OCI-LY7 (cell line): ENCODE measurements at regions not wholly inside any gene's neighbourhood (a gene's known extent, or its start where the extent isn't known, plus 50 kb on each side); places are given as distances from the start of the nearest gene placed in this dataset.

Experiments used
- BruUV-seq: library from RNA; stranded (reverse); fragments of 400-500 nt; replicated peaks from 2 replicates; lab custom pipeline; 2021; lab: Mats Ljungman, UMichigan
- CTCF ChIA-PET: fragments of 300-600 bp; sonication (Branson Sonifier 250); formaldehyde crosslinking; loops from one replicate; lab custom pipeline; 2022; ENCODE audit warnings: antibody characterized with exemption; ENCODE audit not compliant: unreplicated experiment; lab: Charles Lee
- POLR2A ChIA-PET: fragments of 300-600 bp; sonication (Branson Sonifier 250); formaldehyde crosslinking; loops from one replicate; lab custom pipeline; 2022; ENCODE audit warnings: antibody characterized with exemption; lab: Charles Lee
- DNase-seq: peaks from one replicate; pipeline ENCODE4 v3.0.0-alpha.2; 2015; ENCODE audit warnings: low spot score
- H2AFZ ChIP-seq: fragments of 200-600 bp; sonication (generic), shearing (Covaris generic); 2 replicates; pipeline ENCODE4 v1.6.1; 2014; ENCODE audit warnings: mild to moderate bottlenecking, antibody characterized with exemption, low read length, moderate library complexity
- H3K27ac ChIP-seq: fragments of 200-600 bp; sonication (generic); 2 replicates; pipeline ENCODE4 v1.5.1; 2014; ENCODE audit warnings: mixed run types, low read depth, mild to moderate bottlenecking, moderate library complexity, low read length, inconsistent platforms; ENCODE audit not compliant: poor library complexity, severe bottlenecking
- H3K36me3 ChIP-seq: fragments of 200-600 bp; sonication (generic); 2 replicates; pipeline ENCODE4 v1.6.1; 2014; ENCODE audit warnings: mild to moderate bottlenecking, antibody characterized with exemption, low read length, moderate library complexity, mixed read lengths; ENCODE audit not compliant: insufficient read depth
- H3K4me1 ChIP-seq: fragments of 200-600 bp; sonication (generic); 2 replicates; pipeline ENCODE4 v1.5.1; 2014; ENCODE audit warnings: mild to moderate bottlenecking, low read length; ENCODE audit not compliant: insufficient read depth, poor library complexity, severe bottlenecking
- H3K4me2 ChIP-seq: fragments of 200-600 bp; sonication (generic); 2 replicates; pipeline ENCODE4 v1.6.1; 2014; ENCODE audit warnings: mild to moderate bottlenecking, low read length
- H3K4me3 ChIP-seq: fragments of 200-600 bp; sonication (generic); 2 replicates; pipeline ENCODE4 v1.5.1; 2014; ENCODE audit warnings: mild to moderate bottlenecking, low read depth, low read length; ENCODE audit not compliant: poor library complexity, severe bottlenecking
- H3K79me2 ChIP-seq: fragments of 200-600 bp; sonication (generic); 2 replicates; pipeline ENCODE4 v1.6.1; 2016; ENCODE audit warnings: low read depth, mild to moderate bottlenecking, low read length, moderate library complexity, mixed read lengths; ENCODE audit not compliant: insufficient read depth
- H3K9me2 ChIP-seq: fragments of 200-600 bp; sonication (generic); 2 replicates; pipeline ENCODE4 v1.6.1; 2016; ENCODE audit warnings: mild to moderate bottlenecking, low read length, mixed read lengths; ENCODE audit not compliant: insufficient read depth
- H3K9me3 ChIP-seq: fragments of 200-600 bp; sonication (generic); 2 replicates; pipeline ENCODE4 v1.6.1; 2014; ENCODE audit warnings: mild to moderate bottlenecking, mixed run types, low read length, mixed read lengths
- H4K20me1 ChIP-seq: fragments of 200-600 bp; sonication (generic); 2 replicates; pipeline ENCODE4 v1.6.1; 2014; ENCODE audit warnings: mild to moderate bottlenecking, antibody characterized with exemption, low read length, moderate library complexity, mixed read lengths; ENCODE audit not compliant: insufficient read depth
- EZH2phosphoT487 ChIP-seq: fragments of 200-600 bp; sonication (generic); IDR thresholded peaks from 2 replicates; pipeline ENCODE4 v1.6.1; 2018; ENCODE audit warnings: low read depth, borderline replicate concordance, mild to moderate bottlenecking, mixed run types, antibody characterized with exemption, low read length, moderate library complexity, mixed read lengths
- intact Hi-C: fragments of 100-400 bp; cut with micrococcal nuclease; formaldehyde crosslinking; loops from one replicate; pipeline ENCODE4 v1.10.0; 2022; ENCODE audit not compliant: unreplicated experiment
- TF ChIP-seq, protein P1 (sequence below): fragments of 200-600 bp; sonication (generic); conservative IDR thresholded peaks from 2 replicates; pipeline ENCODE4 v1.5.1; 2014; ENCODE audit warnings: mild to moderate bottlenecking, antibody characterized with exemption, low read length, moderate library complexity, mixed read lengths

DNA sequence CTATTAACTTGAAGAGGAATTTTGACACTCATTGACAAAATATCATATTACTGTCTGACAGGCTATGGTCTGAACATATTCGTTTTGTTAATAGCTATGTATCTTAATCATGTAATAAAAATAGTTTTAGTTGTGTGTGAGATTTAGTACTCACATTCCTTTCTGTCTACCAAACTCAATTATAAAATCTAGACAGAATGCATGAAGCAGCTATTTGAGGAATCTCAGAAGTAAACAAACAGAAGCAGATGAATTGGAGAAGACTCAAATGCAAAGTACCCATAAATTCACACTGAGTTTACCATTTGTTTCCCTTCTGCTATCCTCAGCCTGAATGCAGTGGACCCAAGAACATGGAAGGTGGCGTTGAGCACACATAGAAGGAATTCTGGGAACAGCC lies 841.6 kb upstream of the AADAT start:
- intact Hi-C loops, result no loop called here
- Histone ChIP-seq H3K9me2 (no peaks in the 10 kb centered on the region), H3K9me3 (no peaks in the 10 kb centered on the region), H3K4me2 (no peak overlapping the region), H3K79me2 (no peaks in the 10 kb centered on the region), H2AFZ (no peak overlapping the region), H3K4me3 (no peak overlapping the region), H3K36me3 (no peaks in the 10 kb centered on the region), H3K4me1 (no peaks in the 10 kb centered on the region), H4K20me1 (no peaks in the 10 kb centered on the region), H3K27ac (no peak overlapping the region)
- CTCF ChIA-PET, result no interaction called here
- POLR2A ChIA-PET, result no interaction called here
- BruUV-seq, result no TSS peak
- no peak for DNase-seq
- no peak for TF ChIP-seq EZH2phosphoT487
- TF ChIP-seq, protein P1, sequence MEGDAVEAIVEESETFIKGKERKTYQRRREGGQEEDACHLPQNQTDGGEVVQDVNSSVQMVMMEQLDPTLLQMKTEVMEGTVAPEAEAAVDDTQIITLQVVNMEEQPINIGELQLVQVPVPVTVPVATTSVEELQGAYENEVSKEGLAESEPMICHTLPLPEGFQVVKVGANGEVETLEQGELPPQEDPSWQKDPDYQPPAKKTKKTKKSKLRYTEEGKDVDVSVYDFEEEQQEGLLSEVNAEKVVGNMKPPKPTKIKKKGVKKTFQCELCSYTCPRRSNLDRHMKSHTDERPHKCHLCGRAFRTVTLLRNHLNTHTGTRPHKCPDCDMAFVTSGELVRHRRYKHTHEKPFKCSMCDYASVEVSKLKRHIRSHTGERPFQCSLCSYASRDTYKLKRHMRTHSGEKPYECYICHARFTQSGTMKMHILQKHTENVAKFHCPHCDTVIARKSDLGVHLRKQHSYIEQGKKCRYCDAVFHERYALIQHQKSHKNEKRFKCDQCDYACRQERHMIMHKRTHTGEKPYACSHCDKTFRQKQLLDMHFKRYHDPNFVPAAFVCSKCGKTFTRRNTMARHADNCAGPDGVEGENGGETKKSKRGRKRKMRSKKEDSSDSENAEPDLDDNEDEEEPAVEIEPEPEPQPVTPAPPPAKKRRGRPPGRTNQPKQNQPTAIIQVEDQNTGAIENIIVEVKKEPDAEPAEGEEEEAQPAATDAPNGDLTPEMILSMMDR, result no peak

- Histone ChIP-seq H3K27ac (no peak overlapping the region), H3K79me2 (no peaks in the 10 kb centered on the region), H3K9me2 (no peaks in the 10 kb centered on the region), H3K36me3 (no peaks in the 10 kb centered on the region), H3K4me1 (no peaks in the 10 kb centered on the region), H3K4me2 (no peak overlapping the region), H2AFZ (no peak overlapping the region), H3K9me3 (no peaks in the 10 kb centered on the region), H4K20me1 (no peaks in the 10 kb centered on the region), H3K4me3 (no peak overlapping the region)
- no peak for TF ChIP-seq EZH2phosphoT487
- TF ChIP-seq, protein P1, result no peak
- intact Hi-C loops, result no loop called here
- CTCF ChIA-PET, result no interaction called here
- no TSS peak for BruUV-seq
- POLR2A ChIA-PET, result interaction anchor here (0.6 kb wide), 1 partner anchor 13 kb away, joined by 3 read pairs; no protein-coding TSS in a partner anchor
- no peak for DNase-seq
Measured at GRCh38 chr4:170888660-170889059, 798.9 kb upstream of the AADAT start.

GRCh38 chr4:170887396-170887795 lies 797.6 kb upstream of the AADAT start:
- ChIA-PET POLR2A (interaction anchor here (0.6 to 0.9 kb wide), 2 partner anchors 10 to 1307 kb away, joined by 3 read pairs; no protein-coding TSS in a partner anchor), CTCF (no interaction called here)
- no peaks in the 10 kb centered on the region for H3K4me1 ChIP-seq
- no peak for TF ChIP-seq EZH2phosphoT487
- TF ChIP-seq, protein P1, result no peak
- intact Hi-C loops, result no loop called here
- H3K36me3 ChIP-seq, result no peaks in the 10 kb centered on the region
- no peak overlapping the region for H2AFZ ChIP-seq
- H4K20me1 ChIP-seq, result no peaks in the 10 kb centered on the region
- no peak overlapping the region for H3K4me2 ChIP-seq
- H3K9me3 ChIP-seq, result no peaks in the 10 kb centered on the region
- no TSS peak for BruUV-seq
- no peak for DNase-seq
- H3K4me3 ChIP-seq, result no peak overlapping the region
- no peaks in the 10 kb centered on the region for H3K79me2 ChIP-seq
- H3K27ac ChIP-seq, result no peak overlapping the region
- H3K9me2 ChIP-seq, result no peaks in the 10 kb centered on the region
